ENCODE measurements at regions not wholly inside any gene's neighbourhood (a gene's known extent, or its start where the extent isn't known, plus 50 kb on each side); places are given as distances from the start of the nearest gene placed in this dataset.

DNA sequence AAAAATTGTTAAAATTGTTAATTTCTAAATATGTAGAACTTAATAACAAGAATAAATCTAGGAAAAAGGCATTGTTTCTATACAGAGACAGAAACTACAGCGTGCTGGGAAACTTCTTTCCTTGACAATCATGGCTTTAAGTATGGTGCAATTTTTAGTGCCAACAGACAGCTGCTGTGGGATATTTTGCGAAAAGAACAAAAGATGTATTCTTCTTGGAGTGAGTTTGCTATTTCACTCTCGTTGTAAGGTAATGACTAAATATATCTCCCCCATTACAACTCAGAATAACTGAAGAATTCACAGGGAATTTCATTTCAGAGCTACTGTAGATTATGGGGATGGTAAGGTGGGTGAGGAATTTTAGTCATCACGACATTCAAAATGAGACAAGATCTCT, 2055.0 kb upstream of the ACO1 start:
- Histone ChIP-seq H3K9me3 (replicated peaks; ENCODE audit: control insufficient read depth, insufficient read depth, low read length) (peaks cover 5% of the 10 kb centered on the region), H3K9ac (replicated peaks; ENCODE audit: extremely low read depth, insufficient read depth, low read length) (no peak overlapping the region), H3K27ac (ENCODE audit: insufficient read depth, low read depth, low read length) (no peak overlapping the region), H2AFZ (ENCODE audit: low read depth, low read length) (no peak overlapping the region), H3K9me1 (replicated peaks; ENCODE audit: control insufficient read depth, extremely low read depth, insufficient read depth, low read length) (no peaks in the 10 kb centered on the region), H4K20me1 (replicated peaks; ENCODE audit: control insufficient read depth, extremely low read depth, insufficient read depth, low read length) (no peaks in the 10 kb centered on the region), H3K4me1 (ENCODE audit: control insufficient read depth, extremely low read depth, insufficient read depth, low read length) (no peaks in the 10 kb centered on the region), H3K36me3 (ENCODE audit: control insufficient read depth in 2 of 2, extremely low read depth in 1 of 2, insufficient read depth in 2 of 2, low read length in 2 of 2) (no peaks in the 10 kb centered on the region), H3K4me2 (ENCODE audit: insufficient read depth, low read length) (no peak overlapping the region), H3K27me3 (ENCODE audit: control insufficient read depth in 2 of 2, insufficient read depth in 2 of 2, low read length in 2 of 2) (no peaks in the 10 kb centered on the region), H3K79me2 (ENCODE audit: control insufficient read depth, insufficient read depth, low read length) (no peaks in the 10 kb centered on the region), H3K4me3 (replicated peaks in 1 of 3; ENCODE audit: insufficient read depth in 1 of 3, low read depth in 1 of 3, low read length in 3 of 3) (no peak overlapping the region)
- no peak for DNase-seq (ENCODE audit: low read depth, low spot score)
- TF ChIP-seq, protein P1, sequence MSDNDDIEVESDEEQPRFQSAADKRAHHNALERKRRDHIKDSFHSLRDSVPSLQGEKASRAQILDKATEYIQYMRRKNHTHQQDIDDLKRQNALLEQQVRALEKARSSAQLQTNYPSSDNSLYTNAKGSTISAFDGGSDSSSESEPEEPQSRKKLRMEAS (IDR thresholded peaks at IDR 0.05; ENCODE audit: insufficient read depth, insufficient read length) = no peak
- TF ChIP-seq POLR2AphosphoS5 (IDR thresholded peaks at IDR 0.05; ENCODE audit: insufficient read depth, low read depth, low read length) (no peak), GATA2 (IDR thresholded peaks at IDR 0.05; ENCODE audit: insufficient read depth, insufficient read length, low read depth, low read length) (no peak)
- dilution Hi-C loops (cut with MboI; ENCODE audit: extremely low pct_ligation_motif_present, low sequenced_read_pairs) = no loop called here
- POLR2A ChIA-PET = no interaction called here
- FAIRE-seq = no peak
- no TSS peak for BruUV-seq (replicated peaks)
- CTCF ChIA-PET = no interaction called here
- intact Hi-C loops (cut with micrococcal nuclease) = no loop called here

DNA sequence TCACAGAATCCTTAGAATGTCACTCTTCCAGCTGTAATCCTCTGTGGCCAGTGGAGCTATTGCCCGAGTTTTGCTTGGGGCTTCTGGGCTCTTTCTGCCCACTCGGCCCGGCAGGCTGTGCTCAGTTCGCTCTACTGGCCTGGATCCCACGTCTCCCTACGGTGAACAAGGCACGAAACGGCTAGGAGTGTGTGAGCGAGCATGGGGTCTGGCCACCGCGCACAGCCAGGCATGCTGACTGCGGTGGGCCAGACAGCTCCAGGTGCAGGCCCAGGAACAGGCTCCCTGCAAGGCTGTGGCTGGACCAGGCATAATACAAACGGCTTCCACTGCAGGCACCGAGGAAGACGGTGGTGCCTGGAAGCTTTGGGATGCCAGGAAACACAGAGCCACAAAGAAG, 2035.5 kb upstream of the ACO1 start:
- Histone ChIP-seq H4K20me1 (replicated peaks; ENCODE audit: control insufficient read depth, extremely low read depth, insufficient read depth, low read length) (no peaks in the 10 kb centered on the region), H3K36me3 (ENCODE audit: control insufficient read depth in 2 of 2, extremely low read depth in 1 of 2, insufficient read depth in 2 of 2, low read length in 2 of 2) (no peaks in the 10 kb centered on the region), H3K9ac (replicated peaks; ENCODE audit: extremely low read depth, insufficient read depth, low read length) (no peak overlapping the region), H3K27me3 (ENCODE audit: control insufficient read depth in 2 of 2, insufficient read depth in 2 of 2, low read length in 2 of 2) (no peaks in the 10 kb centered on the region), H3K9me1 (replicated peaks; ENCODE audit: control insufficient read depth, extremely low read depth, insufficient read depth, low read length) (no peaks in the 10 kb centered on the region), H3K9me3 (replicated peaks; ENCODE audit: control insufficient read depth, insufficient read depth, low read length) (no peaks in the 10 kb centered on the region), H2AFZ (ENCODE audit: low read depth, low read length) (no peak overlapping the region), H3K4me1 (ENCODE audit: control insufficient read depth, extremely low read depth, insufficient read depth, low read length) (no peaks in the 10 kb centered on the region), H3K27ac (ENCODE audit: insufficient read depth, low read depth, low read length) (no peak overlapping the region), H3K4me3 (replicated peaks in 1 of 3; ENCODE audit: insufficient read depth in 1 of 3, low read depth in 1 of 3, low read length in 3 of 3) (no peak overlapping the region), H3K79me2 (ENCODE audit: control insufficient read depth, insufficient read depth, low read length) (no peaks in the 10 kb centered on the region), H3K4me2 (ENCODE audit: insufficient read depth, low read length) (no peak overlapping the region)
- DNase-seq (ENCODE audit: low read depth, low spot score) (no peak), FAIRE-seq (no peak)
- intact Hi-C loops (cut with micrococcal nuclease) = no loop called here
- TF ChIP-seq GATA2 (IDR thresholded peaks at IDR 0.05; ENCODE audit: insufficient read depth, insufficient read length, low read depth, low read length) (no peak), POLR2AphosphoS5 (IDR thresholded peaks at IDR 0.05; ENCODE audit: insufficient read depth, low read depth, low read length) (no peak), MYC (IDR thresholded peaks at IDR 0.05; ENCODE audit: low read depth, low read length) (no peak), FOS (IDR thresholded peaks at IDR 0.05; ENCODE audit: borderline replicate concordance, insufficient read depth, low read length) (no peak), EZH2 (IDR thresholded peaks at IDR 0.05; ENCODE audit: borderline replicate concordance, low read depth, low read length, severe bottlenecking) (no peak), JUN (IDR thresholded peaks at IDR 0.05; ENCODE audit: borderline replicate concordance, insufficient read depth, insufficient read length, low read depth) (no peak), POLR2A (IDR thresholded peaks at IDR 0.05; ENCODE audit: low read depth, low read length) (no peak)
- TF ChIP-seq, protein P2, sequence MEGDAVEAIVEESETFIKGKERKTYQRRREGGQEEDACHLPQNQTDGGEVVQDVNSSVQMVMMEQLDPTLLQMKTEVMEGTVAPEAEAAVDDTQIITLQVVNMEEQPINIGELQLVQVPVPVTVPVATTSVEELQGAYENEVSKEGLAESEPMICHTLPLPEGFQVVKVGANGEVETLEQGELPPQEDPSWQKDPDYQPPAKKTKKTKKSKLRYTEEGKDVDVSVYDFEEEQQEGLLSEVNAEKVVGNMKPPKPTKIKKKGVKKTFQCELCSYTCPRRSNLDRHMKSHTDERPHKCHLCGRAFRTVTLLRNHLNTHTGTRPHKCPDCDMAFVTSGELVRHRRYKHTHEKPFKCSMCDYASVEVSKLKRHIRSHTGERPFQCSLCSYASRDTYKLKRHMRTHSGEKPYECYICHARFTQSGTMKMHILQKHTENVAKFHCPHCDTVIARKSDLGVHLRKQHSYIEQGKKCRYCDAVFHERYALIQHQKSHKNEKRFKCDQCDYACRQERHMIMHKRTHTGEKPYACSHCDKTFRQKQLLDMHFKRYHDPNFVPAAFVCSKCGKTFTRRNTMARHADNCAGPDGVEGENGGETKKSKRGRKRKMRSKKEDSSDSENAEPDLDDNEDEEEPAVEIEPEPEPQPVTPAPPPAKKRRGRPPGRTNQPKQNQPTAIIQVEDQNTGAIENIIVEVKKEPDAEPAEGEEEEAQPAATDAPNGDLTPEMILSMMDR (IDR thresholded peaks at IDR 0.05; ENCODE audit: extremely low read depth in 1 of 2, insufficient read depth in 1 of 2, low read depth in 1 of 2, low read length in 2 of 2) = no peak
- TF ChIP-seq, protein P1 (IDR thresholded peaks at IDR 0.05; ENCODE audit: insufficient read depth, insufficient read length) = no peak
- ChIA-PET CTCF (no interaction called here), POLR2A (no interaction called here)
- dilution Hi-C loops (cut with MboI; ENCODE audit: extremely low pct_ligation_motif_present, low sequenced_read_pairs) = no loop called here
- BruUV-seq (replicated peaks) = no TSS peak
